Neutrophil (primary cell): ENCODE measurements at regions not wholly inside any gene's neighbourhood (a gene's known extent, or its start where the extent isn't known, plus 50 kb on each side); places are given as distances from the start of the nearest gene placed in this dataset.

ENCODE experiments used
- H3K27ac ChIP-seq: fragments of 200-600 bp; sonication (generic); 2 replicates; pipeline ENCODE4 v1.5.1; 2016; ENCODE audit warnings: mild to moderate bottlenecking, moderate library complexity
- H3K27me3 ChIP-seq: fragments of 200-600 bp; sonication (generic); 2 replicates; pipeline ENCODE4 v1.6.0; 2016; ENCODE audit warnings: mild to moderate bottlenecking
- H3K36me3 ChIP-seq: fragments of 200-600 bp; sonication (generic); 2 replicates; pipeline ENCODE4 v1.5.1; 2017
- H3K4me1 ChIP-seq, 2 experiments: fragments of 200-600 bp in 1 of 2; sonication (generic) in 1 of 2; 1 replicate in 1 of 2; 2 replicates in 1 of 2; pipeline versions ENCODE4 v1.5.1 to v1.6.1; 2013 to 2016; ENCODE audit warnings: low read depth in 1 of 2, low read length in 1 of 2, mild to moderate bottlenecking in 1 of 2, moderate library complexity in 1 of 2; ENCODE audit not compliant: control insufficient read depth in 1 of 2, insufficient read depth in 1 of 2
- H3K4me3 ChIP-seq, 2 experiments: fragments of 200-600 bp in 1 of 2; sonication (generic) in 1 of 2; 1 replicate in 1 of 2; 2 replicates in 1 of 2; pipeline ENCODE4 v1.5.1; 2013 to 2016; ENCODE audit warnings: low read depth in 1 of 2, low read length in 1 of 2, mild to moderate bottlenecking in 1 of 2, moderate library complexity in 1 of 2
- H3K9me3 ChIP-seq: fragments of 200-600 bp; sonication (generic); 2 replicates; pipeline ENCODE4 v1.5.1; 2016
- CTCF ChIP-seq: fragments of 200-600 bp; sonication (generic); IDR thresholded peaks from 2 replicates; pipeline ENCODE4 v1.5.1; 2016; ENCODE audit warnings: antibody characterized with exemption

GRCh38 chr7:27362026-27362425 lies 119.4 kb downstream of the EVX1 start:
- peaks cover 8% of the 10 kb centered on the region for H3K27me3 ChIP-seq

GRCh38 chr7:27364344-27364758 lies 121.7 kb downstream of the EVX1 start:
- no peak for TF ChIP-seq CTCF
- Histone ChIP-seq H3K36me3 (no peaks in the 10 kb centered on the region), H3K4me3 (no peak overlapping the region), H3K9me3 (no peaks in the 10 kb centered on the region), H3K4me1 (no peaks in the 10 kb centered on the region), H3K27me3 (no peaks in the 10 kb centered on the region), H3K27ac (no peak overlapping the region)

More at GRCh38 chr7:27362026-27362425, 119.4 kb downstream of the EVX1 start:
- Histone ChIP-seq H3K9me3 (no peaks in the 10 kb centered on the region), H3K36me3 (no peaks in the 10 kb centered on the region), H3K4me1 (no peaks in the 10 kb centered on the region), H3K27ac (no peak overlapping the region), H3K4me3 (no peak overlapping the region)
- no peak for TF ChIP-seq CTCF

GRCh38 chr7:27367179-27367932 lies 124.8 kb downstream of the EVX1 start:
- Histone ChIP-seq H3K36me3 (no peaks in the 10 kb centered on the region), H3K9me3 (no peaks in the 10 kb centered on the region), H3K27me3 (no peaks in the 10 kb centered on the region), H3K27ac (no peak overlapping the region), H3K4me1 (no peaks in the 10 kb centered on the region), H3K4me3 (no peak overlapping the region)
- no peak for TF ChIP-seq CTCF

GRCh38 chr7:27367933-27368549 lies 125.4 kb downstream of the EVX1 start:
- Histone ChIP-seq H3K9me3 (no peaks in the 10 kb centered on the region), H3K27ac (no peak overlapping the region), H3K36me3 (no peaks in the 10 kb centered on the region), H3K4me1 (no peaks in the 10 kb centered on the region), H3K27me3 (no peaks in the 10 kb centered on the region), H3K4me3 (no peak overlapping the region)
- no peak for TF ChIP-seq CTCF

- Histone ChIP-seq H3K27me3 (peaks cover 7% of the 10 kb centered on the region), H3K4me3 (no peak overlapping the region), H3K36me3 (no peaks in the 10 kb centered on the region), H3K4me1 (no peaks in the 10 kb centered on the region), H3K27ac (no peak overlapping the region), H3K9me3 (no peaks in the 10 kb centered on the region)
- no peak for TF ChIP-seq CTCF
Measured at GRCh38 chr7:27374958-27375841, 132.6 kb downstream of the EVX1 start.
